GM23338 (cell line): ENCODE measurements at regions not wholly inside any gene's neighbourhood (a gene's known extent, or its start where the extent isn't known, plus 50 kb on each side); places are given as distances from the start of the nearest gene placed in this dataset.

Experiments used
- POLR2AphosphoS5 ChIP-seq: IDR thresholded peaks from 2 replicates; pipeline ENCODE4 v1.6.1; 2016; ENCODE audit warnings: antibody characterized with exemption, low read depth
- STAT1 ChIP-seq: IDR thresholded peaks from one replicate; pipeline ENCODE4 v1.6.1; 2016; ENCODE audit warnings: antibody characterized with exemption; ENCODE audit not compliant: unreplicated experiment
- TF ChIP-seq, protein P1 (sequence below), 2 experiments: fragments of 200-600 bp in 1 of 2; sonication (generic) in 1 of 2; conservative IDR thresholded peaks; 2 replicates each; pipeline versions ENCODE4 v1.5.1 to v1.6.1; 2016 to 2017; ENCODE audit warnings: antibody characterized with exemption in 2 of 2, low read depth in 2 of 2, mild to moderate bottlenecking in 2 of 2, moderate library complexity in 1 of 2

DNA sequence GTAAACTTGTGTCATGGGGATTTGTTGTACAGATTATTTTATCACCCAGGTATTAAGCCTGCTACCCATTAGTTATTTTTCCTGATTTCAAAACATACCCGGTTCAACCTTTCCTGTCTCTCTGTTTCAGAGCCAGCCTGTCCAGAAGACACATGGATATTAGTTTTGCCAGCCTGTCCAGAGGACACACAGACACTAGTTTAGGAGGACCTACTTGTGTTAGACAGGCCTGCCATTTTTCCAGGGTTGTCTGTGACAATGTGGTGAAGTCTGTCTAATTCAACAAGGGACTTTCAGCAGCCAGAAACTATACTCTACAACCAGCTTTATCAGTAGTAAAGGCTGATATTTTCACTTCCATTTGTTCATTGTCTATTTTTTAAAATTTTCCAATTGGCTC lies 56.1 kb upstream of the DCC start:
- TF ChIP-seq POLR2AphosphoS5 (no peak), STAT1 (no peak)
- TF ChIP-seq, protein P1, sequence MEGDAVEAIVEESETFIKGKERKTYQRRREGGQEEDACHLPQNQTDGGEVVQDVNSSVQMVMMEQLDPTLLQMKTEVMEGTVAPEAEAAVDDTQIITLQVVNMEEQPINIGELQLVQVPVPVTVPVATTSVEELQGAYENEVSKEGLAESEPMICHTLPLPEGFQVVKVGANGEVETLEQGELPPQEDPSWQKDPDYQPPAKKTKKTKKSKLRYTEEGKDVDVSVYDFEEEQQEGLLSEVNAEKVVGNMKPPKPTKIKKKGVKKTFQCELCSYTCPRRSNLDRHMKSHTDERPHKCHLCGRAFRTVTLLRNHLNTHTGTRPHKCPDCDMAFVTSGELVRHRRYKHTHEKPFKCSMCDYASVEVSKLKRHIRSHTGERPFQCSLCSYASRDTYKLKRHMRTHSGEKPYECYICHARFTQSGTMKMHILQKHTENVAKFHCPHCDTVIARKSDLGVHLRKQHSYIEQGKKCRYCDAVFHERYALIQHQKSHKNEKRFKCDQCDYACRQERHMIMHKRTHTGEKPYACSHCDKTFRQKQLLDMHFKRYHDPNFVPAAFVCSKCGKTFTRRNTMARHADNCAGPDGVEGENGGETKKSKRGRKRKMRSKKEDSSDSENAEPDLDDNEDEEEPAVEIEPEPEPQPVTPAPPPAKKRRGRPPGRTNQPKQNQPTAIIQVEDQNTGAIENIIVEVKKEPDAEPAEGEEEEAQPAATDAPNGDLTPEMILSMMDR (conservative IDR thresholded peaks at IDR 0.05; ENCODE audit: low read depth in 2 of 2), result no peak
